ENCODE measurements at regions not wholly inside any gene's neighbourhood (a gene's known extent, or its start where the extent isn't known, plus 50 kb on each side); places are given as distances from the start of the nearest gene placed in this dataset.
A peak's percentile ranks its signal among the peaks of the same experiment; 100 is the strongest.

- Histone ChIP-seq H3K27me3 (ENCODE audit: control insufficient read depth, insufficient read depth, low read length) (no peaks in the 10 kb centered on the region), H3K36me3 (ENCODE audit: control insufficient read depth, insufficient read depth, low read length) (no peaks in the 10 kb centered on the region), H3K4me3 (ENCODE audit: low read depth, low read length) (no peak overlapping the region)
- TF ChIP-seq, protein P1, sequence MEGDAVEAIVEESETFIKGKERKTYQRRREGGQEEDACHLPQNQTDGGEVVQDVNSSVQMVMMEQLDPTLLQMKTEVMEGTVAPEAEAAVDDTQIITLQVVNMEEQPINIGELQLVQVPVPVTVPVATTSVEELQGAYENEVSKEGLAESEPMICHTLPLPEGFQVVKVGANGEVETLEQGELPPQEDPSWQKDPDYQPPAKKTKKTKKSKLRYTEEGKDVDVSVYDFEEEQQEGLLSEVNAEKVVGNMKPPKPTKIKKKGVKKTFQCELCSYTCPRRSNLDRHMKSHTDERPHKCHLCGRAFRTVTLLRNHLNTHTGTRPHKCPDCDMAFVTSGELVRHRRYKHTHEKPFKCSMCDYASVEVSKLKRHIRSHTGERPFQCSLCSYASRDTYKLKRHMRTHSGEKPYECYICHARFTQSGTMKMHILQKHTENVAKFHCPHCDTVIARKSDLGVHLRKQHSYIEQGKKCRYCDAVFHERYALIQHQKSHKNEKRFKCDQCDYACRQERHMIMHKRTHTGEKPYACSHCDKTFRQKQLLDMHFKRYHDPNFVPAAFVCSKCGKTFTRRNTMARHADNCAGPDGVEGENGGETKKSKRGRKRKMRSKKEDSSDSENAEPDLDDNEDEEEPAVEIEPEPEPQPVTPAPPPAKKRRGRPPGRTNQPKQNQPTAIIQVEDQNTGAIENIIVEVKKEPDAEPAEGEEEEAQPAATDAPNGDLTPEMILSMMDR (IDR thresholded peaks at IDR 0.05; ENCODE audit: insufficient read depth, low read length, severe bottlenecking), result no peak
- no peak for DNase-seq (ENCODE audit: low read depth)
- FAIRE-seq, result no peak
Observed at GRCh38 chr5:54668096-54668495, 150.5 kb downstream of the SNX18 start.

GRCh38 chr5:54667136-54667535, 149.6 kb downstream of the SNX18 start:
- Histone ChIP-seq H3K36me3 (ENCODE audit: control insufficient read depth, insufficient read depth, low read length) (no peaks in the 10 kb centered on the region), H3K4me3 (ENCODE audit: low read depth, low read length) (no peak overlapping the region), H3K27me3 (ENCODE audit: control insufficient read depth, insufficient read depth, low read length) (no peaks in the 10 kb centered on the region)
- DNase-seq (ENCODE audit: low read depth) (no peak), FAIRE-seq (no peak)
- TF ChIP-seq, protein P1 (IDR thresholded peaks at IDR 0.05; ENCODE audit: insufficient read depth, low read length, severe bottlenecking), result no peak

GRCh38 chr5:54663866-54664265, 146.3 kb downstream of the SNX18 start:
- Histone ChIP-seq H3K36me3 (ENCODE audit: control insufficient read depth, insufficient read depth, low read length) (no peaks in the 10 kb centered on the region), H3K4me3 (ENCODE audit: low read depth, low read length) (no peak overlapping the region), H3K27me3 (ENCODE audit: control insufficient read depth, insufficient read depth, low read length) (no peaks in the 10 kb centered on the region)
- peak; percentile 78 for DNase-seq (ENCODE audit: low read depth)
- FAIRE-seq, result no peak
- TF ChIP-seq, protein P1 (IDR thresholded peaks at IDR 0.05; ENCODE audit: insufficient read depth, low read length, severe bottlenecking), result no peak

DNA sequence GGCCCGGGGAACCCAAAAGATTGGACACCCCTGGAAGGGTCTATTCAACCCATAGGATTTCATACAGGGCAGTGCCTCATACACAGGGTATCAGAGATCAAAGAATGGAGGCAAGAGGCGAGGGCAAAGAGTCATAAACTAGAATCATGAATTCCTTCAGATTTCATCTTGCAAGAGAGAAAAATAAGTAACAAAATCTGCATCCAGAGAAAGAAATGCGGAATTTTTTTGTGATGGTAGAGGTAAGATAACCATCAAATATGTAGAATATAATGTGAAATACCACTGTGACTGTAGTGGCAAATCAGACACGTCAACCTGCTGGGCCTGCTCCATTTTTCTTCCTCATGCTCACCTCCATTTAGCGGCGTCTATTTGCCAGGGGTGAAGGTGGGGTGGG, 143.6 kb downstream of the SNX18 start:
- no peak for DNase-seq (ENCODE audit: low read depth)
- no peaks in the 10 kb centered on the region for H3K36me3 ChIP-seq (ENCODE audit: control insufficient read depth, insufficient read depth, low read length)
- FAIRE-seq, result no peak
- H3K4me3 ChIP-seq (ENCODE audit: low read depth, low read length), result no peak overlapping the region
- TF ChIP-seq, protein P1 (IDR thresholded peaks at IDR 0.05; ENCODE audit: insufficient read depth, low read length, severe bottlenecking), result no peak
- no peaks in the 10 kb centered on the region for H3K27me3 ChIP-seq (ENCODE audit: control insufficient read depth, insufficient read depth, low read length)

GRCh38 chr5:54659700-54660131, 142.2 kb downstream of the SNX18 start:
- H3K27me3 ChIP-seq (ENCODE audit: control insufficient read depth, insufficient read depth, low read length), result no peaks in the 10 kb centered on the region
- FAIRE-seq (no peak), DNase-seq (ENCODE audit: low read depth) (no peak)
- H3K36me3 ChIP-seq (ENCODE audit: control insufficient read depth, insufficient read depth, low read length), result no peaks in the 10 kb centered on the region
- TF ChIP-seq, protein P1 (IDR thresholded peaks at IDR 0.05; ENCODE audit: insufficient read depth, low read length, severe bottlenecking), result no peak
- H3K4me3 ChIP-seq (ENCODE audit: low read depth, low read length), result no peak overlapping the region

- Histone ChIP-seq H3K36me3 (ENCODE audit: control insufficient read depth, insufficient read depth, low read length) (no peaks in the 10 kb centered on the region), H3K4me3 (ENCODE audit: low read depth, low read length) (no peak overlapping the region), H3K27me3 (ENCODE audit: control insufficient read depth, insufficient read depth, low read length) (no peaks in the 10 kb centered on the region)
- DNase-seq (ENCODE audit: low read depth) (no peak), FAIRE-seq (peak; percentile 83)
- TF ChIP-seq, protein P1 (IDR thresholded peaks at IDR 0.05; ENCODE audit: insufficient read depth, low read length, severe bottlenecking), result no peak
Observed at GRCh38 chr5:54658010-54658409, 140.5 kb downstream of the SNX18 start.

All from bronchial epithelial cell (primary cell).